ENCODE measurements at regions not wholly inside any gene's neighbourhood (a gene's known extent, or its start where the extent isn't known, plus 50 kb on each side); places are given as distances from the start of the nearest gene placed in this dataset.
"Not testable (repeated sequence)": the region's sequence is repeated elsewhere in the genome, so short reads cannot be mapped to it uniquely, and the experiment has no call there.

- no peak overlapping the region for H3K4me3 ChIP-seq
Observed at GRCh38 chr15:91414124-91414523, 314.1 kb downstream of the SV2B start.

DNA sequence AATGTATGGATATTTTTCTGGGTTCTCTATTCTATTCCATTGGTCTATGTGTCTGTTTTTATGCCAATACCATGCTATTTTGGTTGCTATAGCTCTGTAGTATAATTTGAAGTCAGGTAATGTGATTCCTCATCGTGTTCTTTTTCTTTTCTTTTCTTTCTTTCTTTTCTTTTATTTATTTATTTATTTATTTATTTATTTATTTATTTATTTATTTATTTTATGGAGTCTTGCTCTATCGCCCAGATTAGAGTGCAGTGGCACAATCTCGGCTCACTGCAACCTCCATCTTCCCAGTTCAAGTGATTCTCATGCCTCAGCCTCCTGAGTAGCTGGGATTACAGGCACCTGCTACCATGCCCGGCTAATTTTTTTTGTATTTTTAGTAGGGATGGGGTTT lies 315.2 kb downstream of the SV2B start:
- H3K4me3 ChIP-seq; DNase-seq; H3K27ac ChIP-seq; ATAC-seq; H3K4me1 ChIP-seq; H3K27me3 ChIP-seq; H3K9me3 ChIP-seq; intact Hi-C loops (cut with DNase I); H3K36me3 ChIP-seq: not testable (repeated sequence)

More at GRCh38 chr15:91414124-91414523, 314.1 kb downstream of the SV2B start:
- no peak for DNase-seq
- no peak for ATAC-seq
- TF ChIP-seq CTCF (IDR thresholded peaks at IDR 0.05): no peak
- H3K9me3 ChIP-seq: no peaks in the 10 kb centered on the region
- no peaks in the 10 kb centered on the region for H3K36me3 ChIP-seq
- intact Hi-C loops (cut with DNase I): no loop called here
- no peaks in the 10 kb centered on the region for H3K4me1 ChIP-seq
- no peaks in the 10 kb centered on the region for H3K27me3 ChIP-seq
- H3K27ac ChIP-seq: no peak overlapping the region

GRCh38 chr15:91420689-91421088 lies 320.6 kb downstream of the SV2B start:
- intact Hi-C loops (cut with DNase I): no loop called here
- Histone ChIP-seq H3K4me3 (no peak overlapping the region), H3K27me3 (no peaks in the 10 kb centered on the region), H3K27ac (no peak overlapping the region), H3K9me3 (no peaks in the 10 kb centered on the region), H3K4me1 (no peaks in the 10 kb centered on the region), H3K36me3 (no peaks in the 10 kb centered on the region)
- no peak for TF ChIP-seq CTCF (IDR thresholded peaks at IDR 0.05)
- ATAC-seq (no peak), DNase-seq (no peak)

DNA sequence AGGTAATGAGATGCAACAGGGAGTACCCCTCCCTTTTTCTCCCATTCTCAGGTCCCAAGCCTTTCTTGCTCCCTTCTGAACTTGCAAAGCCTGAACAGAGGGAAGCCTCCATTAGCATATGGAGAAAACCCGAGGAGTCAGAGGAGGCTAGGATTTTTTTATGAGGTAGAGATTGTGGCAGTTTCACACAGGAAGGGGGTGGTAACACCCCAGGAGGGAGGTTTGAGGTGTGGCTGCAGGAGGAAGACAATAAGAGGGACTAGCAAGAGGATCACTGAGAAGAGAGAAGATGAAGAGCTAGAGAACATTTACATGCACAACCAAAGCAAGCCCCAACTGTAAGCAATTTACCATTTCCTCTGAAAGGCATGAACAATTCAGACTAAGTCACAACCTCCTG lies 322.7 kb downstream of the SV2B start:
- Histone ChIP-seq H3K36me3 (no peaks in the 10 kb centered on the region), H3K27ac (no peak overlapping the region), H3K27me3 (no peaks in the 10 kb centered on the region), H3K9me3 (no peaks in the 10 kb centered on the region), H3K4me3 (no peak overlapping the region), H3K4me1 (no peaks in the 10 kb centered on the region)
- no peak for TF ChIP-seq CTCF (IDR thresholded peaks at IDR 0.05)
- ATAC-seq (no peak), DNase-seq (no peak)
- intact Hi-C loops (cut with DNase I): no loop called here

GRCh38 chr15:91424001-91424400 lies 323.9 kb downstream of the SV2B start:
- Histone ChIP-seq H3K4me1 (no peaks in the 10 kb centered on the region), H3K36me3 (no peaks in the 10 kb centered on the region), H3K4me3 (no peak overlapping the region), H3K27me3 (no peaks in the 10 kb centered on the region), H3K9me3 (no peaks in the 10 kb centered on the region), H3K27ac (no peak overlapping the region)
- intact Hi-C loops (cut with DNase I): no loop called here
- no peak for ATAC-seq
- DNase-seq: no peak
- no peak for TF ChIP-seq CTCF (IDR thresholded peaks at IDR 0.05)

DNA sequence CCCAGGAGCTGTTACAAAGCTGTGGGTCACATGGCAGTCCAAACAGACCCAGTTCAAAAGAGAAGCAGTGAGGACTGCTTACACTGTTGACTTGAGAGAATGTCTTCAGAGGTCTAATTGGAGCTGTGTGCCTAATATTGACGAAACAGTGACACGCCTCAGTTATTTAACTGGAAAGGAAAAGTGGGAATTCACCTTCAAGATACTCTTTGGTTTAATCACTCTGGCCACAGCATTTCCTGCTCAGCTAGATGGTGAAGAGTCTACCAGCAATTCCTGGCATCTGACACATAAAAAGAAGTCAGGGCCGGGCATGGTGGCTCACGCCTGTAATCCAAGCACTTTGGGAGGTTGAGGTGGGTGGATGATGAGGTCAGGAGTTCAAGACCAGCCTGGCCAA lies 326.4 kb downstream of the SV2B start:
- Histone ChIP-seq H3K4me1 (no peaks in the 10 kb centered on the region), H3K27ac (no peak overlapping the region), H3K27me3 (no peaks in the 10 kb centered on the region), H3K9me3 (no peaks in the 10 kb centered on the region), H3K4me3 (no peak overlapping the region), H3K36me3 (no peaks in the 10 kb centered on the region)
- no peak for TF ChIP-seq CTCF (IDR thresholded peaks at IDR 0.05)
- ATAC-seq (no peak), DNase-seq (no peak)
- intact Hi-C loops (cut with DNase I): no loop called here

All from upper lobe of right lung (tissue), 1 donor.